H9 (cell line): ENCODE measurements at regions not wholly inside any gene's neighbourhood (a gene's known extent, or its start where the extent isn't known, plus 50 kb on each side); places are given as distances from the start of the nearest gene placed in this dataset.

Source experiments
- DNase-seq: peaks from one replicate; pipeline ENCODE4 v3.0.0-alpha.2; 2017
- H2AFZ ChIP-seq: one replicate; pipeline ENCODE4 v1.6.1; 2013; ENCODE audit warnings: mild to moderate bottlenecking, low read length, control low read depth, moderate library complexity
- H2AK5ac ChIP-seq: 2 replicates; pipeline ENCODE4 v1.6.1; 2013; ENCODE audit warnings: low read length, control low read depth, mixed read lengths; ENCODE audit not compliant: insufficient read length
- H2BK120ac ChIP-seq: one replicate; pipeline ENCODE4 v1.6.1; 2013; ENCODE audit warnings: low read depth, mild to moderate bottlenecking, low read length, control low read depth, inconsistent platforms; ENCODE audit not compliant: poor library complexity, severe bottlenecking
- H2BK12ac ChIP-seq: 2 replicates; pipeline ENCODE4 v1.6.1; 2013; ENCODE audit warnings: low read length, control low read depth, mixed read lengths, low read depth; ENCODE audit not compliant: insufficient read length
- H2BK15ac ChIP-seq: 2 replicates; pipeline ENCODE4 v1.6.1; 2013; ENCODE audit warnings: low read depth, low read length, control low read depth
- H2BK20ac ChIP-seq: one replicate; pipeline ENCODE4 v1.6.1; 2013; ENCODE audit warnings: low read depth, mild to moderate bottlenecking, low read length, control low read depth, inconsistent platforms; ENCODE audit not compliant: poor library complexity, severe bottlenecking
- H2BK5ac ChIP-seq: 2 replicates; pipeline ENCODE4 v1.6.1; 2013; ENCODE audit warnings: low read length, control low read depth, mixed read lengths; ENCODE audit not compliant: insufficient read length
- H3K14ac ChIP-seq: 2 replicates; pipeline ENCODE4 v1.6.1; 2013; ENCODE audit warnings: low read length, control low read depth; ENCODE audit not compliant: insufficient read depth
- H3K18ac ChIP-seq: 2 replicates; pipeline ENCODE4 v1.6.1; 2013; ENCODE audit warnings: low read depth, mild to moderate bottlenecking, mixed read lengths, low read length, control low read depth; ENCODE audit not compliant: insufficient read length
- H3K23ac ChIP-seq: 2 replicates; pipeline ENCODE4 v1.6.1; 2013; ENCODE audit warnings: low read length, control low read depth, mixed read lengths, low read depth; ENCODE audit not compliant: insufficient read length
- H3K23me2 ChIP-seq: 2 replicates; pipeline ENCODE4 v1.6.1; 2013; ENCODE audit warnings: low read depth, mild to moderate bottlenecking, mixed read lengths, low read length, control low read depth; ENCODE audit not compliant: insufficient read length, poor library complexity, severe bottlenecking
- H3K27ac ChIP-seq: 2 replicates; pipeline ENCODE4 v1.5.1; 2013; ENCODE audit warnings: low read length, control low read depth, mixed read lengths, low read depth; ENCODE audit not compliant: insufficient read length
- H3K27me3 ChIP-seq: 2 replicates; pipeline ENCODE4 v1.6.1; 2013; ENCODE audit warnings: low read length, control low read depth, inconsistent platforms; ENCODE audit not compliant: insufficient read depth
- H3K4ac ChIP-seq: 2 replicates; pipeline ENCODE4 v1.6.1; 2013; ENCODE audit warnings: low read depth, mild to moderate bottlenecking, control low read depth, inconsistent platforms, low read length, moderate library complexity
- H3K4me1 ChIP-seq: 2 replicates; pipeline ENCODE4 v1.6.1; 2013; ENCODE audit warnings: low read length, control low read depth, inconsistent platforms; ENCODE audit not compliant: insufficient read depth
- H3K4me2 ChIP-seq: 2 replicates; pipeline ENCODE4 v1.6.1; 2013; ENCODE audit warnings: low read length, control low read depth, mixed read lengths; ENCODE audit not compliant: insufficient read length, insufficient read depth
- H3K56ac ChIP-seq: 2 replicates; pipeline ENCODE4 v1.6.1; 2013; ENCODE audit warnings: low read depth, mild to moderate bottlenecking, mixed read lengths, low read length, control low read depth; ENCODE audit not compliant: insufficient read length
- H3K79me1 ChIP-seq: 2 replicates; pipeline ENCODE4 v1.6.1; 2013; ENCODE audit warnings: low read depth, mild to moderate bottlenecking, moderate library complexity, low read length, control low read depth, inconsistent platforms; ENCODE audit not compliant: insufficient read depth, poor library complexity, severe bottlenecking
- H3K79me2 ChIP-seq: 2 replicates; pipeline ENCODE4 v1.6.1; 2013; ENCODE audit warnings: low read length, control low read depth, inconsistent platforms; ENCODE audit not compliant: insufficient read depth
- H3K9ac ChIP-seq: 2 replicates; pipeline ENCODE4 v1.6.1; 2013; ENCODE audit warnings: low read length, control low read depth, mixed read lengths; ENCODE audit not compliant: insufficient read length; ENCODE audit errors: extremely low read depth
- H3K9me3 ChIP-seq: one replicate; pipeline ENCODE4 v1.6.1; 2013; ENCODE audit warnings: low read depth, low read length, inconsistent platforms; ENCODE audit not compliant: control insufficient read depth
- H3T11ph ChIP-seq: one replicate; pipeline ENCODE4 v1.6.1; 2013; ENCODE audit warnings: mild to moderate bottlenecking, low read length, control low read depth, inconsistent platforms
- H4K20me1 ChIP-seq: one replicate; pipeline ENCODE4 v1.6.1; 2013; ENCODE audit not compliant: control insufficient read depth, insufficient read length, insufficient read depth
- H4K5ac ChIP-seq: 2 replicates; pipeline ENCODE4 v1.6.1; 2013; ENCODE audit warnings: low read depth, mild to moderate bottlenecking, mixed read lengths, low read length, control low read depth; ENCODE audit not compliant: insufficient read length
- H4K8ac ChIP-seq: replicated peaks from 2 replicates; pipeline ENCODE4 v1.6.1; 2013; ENCODE audit warnings: low read length, control low read depth, mixed read lengths, low read depth; ENCODE audit not compliant: insufficient read length
- H4K91ac ChIP-seq: 2 replicates; pipeline ENCODE4 v1.6.1; 2013; ENCODE audit warnings: low read depth, mild to moderate bottlenecking, moderate library complexity, mixed read lengths, low read length, control low read depth; ENCODE audit not compliant: insufficient read length
- H3K27ac Mint-ChIP-seq, 3 experiments: 2 replicates in 2 of 3; 3 replicates in 1 of 3; pipeline ENCODE4 v1.8.0; 2020 to 2021; ENCODE audit warnings: mixed read lengths in 3 of 3, mild to moderate bottlenecking in 1 of 3, moderate library complexity in 1 of 3
- H3K27me3 Mint-ChIP-seq: 2 replicates; pipeline ENCODE4 v1.8.0; 2021; ENCODE audit warnings: low read depth, mild to moderate bottlenecking, moderate library complexity, mixed read lengths
- H3K36me3 Mint-ChIP-seq, 3 experiments: 2 replicates in 2 of 3; 3 replicates in 1 of 3; pipeline ENCODE4 v1.8.0; 2020 to 2021; ENCODE audit warnings: low read depth in 3 of 3, mixed read lengths in 3 of 3; ENCODE audit not compliant: insufficient read depth in 1 of 3
- H3K4me1 Mint-ChIP-seq, 2 experiments: 2 replicates each; pipeline ENCODE4 v1.8.0; 2020; ENCODE audit warnings: mixed read lengths in 2 of 2
- H3K4me3 Mint-ChIP-seq, 2 experiments: 2 replicates in 1 of 2; 3 replicates in 1 of 2; pipeline ENCODE4 v1.8.0; 2020 to 2021; ENCODE audit warnings: mild to moderate bottlenecking in 2 of 2, mixed read lengths in 2 of 2, moderate library complexity in 1 of 2
- H3K9me3 Mint-ChIP-seq, 2 experiments: 2 replicates in 1 of 2; 3 replicates in 1 of 2; pipeline ENCODE4 v1.8.0; 2020; ENCODE audit warnings: mild to moderate bottlenecking in 2 of 2, mixed read lengths in 2 of 2, moderate library complexity in 1 of 2
- WGBS: extraction: QIAGEN DNeasy Blood & Tissue Kit; methylation state at CpG from one replicate; pipeline ENCODE4 v1.1.7; 2013; ENCODE audit warnings: missing lambda C conversion rate, low lambda C conversion rate, mixed read lengths; ENCODE audit not compliant: insufficient read length; ENCODE audit errors: extremely low coverage; 5-methylcytosine and 5-hydroxymethylcytosine counted together
- TF ChIP-seq, protein P1 (sequence below): fragments of 200-600 bp; sonication (generic); conservative IDR thresholded peaks from 3 replicates; pipeline ENCODE4 v1.8.0; 2021; ENCODE audit warnings: antibody characterized with exemption, mild to moderate bottlenecking

DNA sequence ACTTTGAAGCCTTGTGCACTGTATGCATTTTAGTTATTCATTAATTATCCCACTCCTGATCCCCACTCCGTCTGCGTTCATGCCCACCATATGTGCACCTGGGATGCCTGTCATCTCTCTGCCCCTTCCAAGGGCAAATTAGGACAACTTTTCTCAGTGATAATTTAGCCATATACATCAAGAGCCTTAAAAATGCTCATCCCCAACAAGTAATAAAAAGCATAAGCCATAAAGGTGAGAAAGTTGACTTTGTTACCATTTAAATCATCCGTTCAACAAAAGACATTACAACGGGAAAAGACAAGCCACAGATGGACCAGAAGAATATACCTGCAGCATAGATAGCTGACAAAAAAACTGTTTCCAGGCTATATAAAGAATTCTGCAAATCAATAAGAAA lies 131.4 kb upstream of the LINGO1 start:
- H4K91ac ChIP-seq = no peak overlapping the region
- no peak overlapping the region for H3K4ac ChIP-seq
- no peak overlapping the region for H3K27ac ChIP-seq
- no peak overlapping the region for H3T11ph ChIP-seq
- no peak for DNase-seq
- no peak overlapping the region for H3K56ac ChIP-seq
- Mint-ChIP-seq H3K4me1 (peaks cover 16 to 45% of the 10 kb centered on the region in 2 experiments), H3K36me3 (no peaks in the 10 kb centered on the region), H3K4me3 (no peak overlapping the region), H3K9me3 (no peaks in the 10 kb centered on the region), H3K27ac (no peak overlapping the region), H3K27me3 (peaks cover 4% of the 10 kb centered on the region)
- no peaks in the 10 kb centered on the region for H3K79me1 ChIP-seq
- H3K9ac ChIP-seq = no peak overlapping the region
- no peak overlapping the region for H2BK120ac ChIP-seq
- H3K4me2 ChIP-seq = no peak overlapping the region
- H3K23ac ChIP-seq = no peak overlapping the region
- H4K5ac ChIP-seq = no peak overlapping the region
- no peak overlapping the region for H3K14ac ChIP-seq
- no peaks in the 10 kb centered on the region for H3K23me2 ChIP-seq
- H2BK12ac ChIP-seq = no peak overlapping the region
- H2BK15ac ChIP-seq = no peak overlapping the region
- no peaks in the 10 kb centered on the region for H3K79me2 ChIP-seq
- no peak overlapping the region for H4K8ac ChIP-seq
- no peaks in the 10 kb centered on the region for H4K20me1 ChIP-seq
- H2AFZ ChIP-seq = no peak overlapping the region
- no peak overlapping the region for H3K18ac ChIP-seq
- H2AK5ac ChIP-seq = no peak overlapping the region
- no CpG with 5 or more reads among the region's 4 CpGs for WGBS
- H3K4me1 ChIP-seq = no peaks in the 10 kb centered on the region
- H2BK5ac ChIP-seq = no peak overlapping the region
- TF ChIP-seq, protein P1, sequence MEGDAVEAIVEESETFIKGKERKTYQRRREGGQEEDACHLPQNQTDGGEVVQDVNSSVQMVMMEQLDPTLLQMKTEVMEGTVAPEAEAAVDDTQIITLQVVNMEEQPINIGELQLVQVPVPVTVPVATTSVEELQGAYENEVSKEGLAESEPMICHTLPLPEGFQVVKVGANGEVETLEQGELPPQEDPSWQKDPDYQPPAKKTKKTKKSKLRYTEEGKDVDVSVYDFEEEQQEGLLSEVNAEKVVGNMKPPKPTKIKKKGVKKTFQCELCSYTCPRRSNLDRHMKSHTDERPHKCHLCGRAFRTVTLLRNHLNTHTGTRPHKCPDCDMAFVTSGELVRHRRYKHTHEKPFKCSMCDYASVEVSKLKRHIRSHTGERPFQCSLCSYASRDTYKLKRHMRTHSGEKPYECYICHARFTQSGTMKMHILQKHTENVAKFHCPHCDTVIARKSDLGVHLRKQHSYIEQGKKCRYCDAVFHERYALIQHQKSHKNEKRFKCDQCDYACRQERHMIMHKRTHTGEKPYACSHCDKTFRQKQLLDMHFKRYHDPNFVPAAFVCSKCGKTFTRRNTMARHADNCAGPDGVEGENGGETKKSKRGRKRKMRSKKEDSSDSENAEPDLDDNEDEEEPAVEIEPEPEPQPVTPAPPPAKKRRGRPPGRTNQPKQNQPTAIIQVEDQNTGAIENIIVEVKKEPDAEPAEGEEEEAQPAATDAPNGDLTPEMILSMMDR = no peak
- no peak overlapping the region for H2BK20ac ChIP-seq
- no peaks in the 10 kb centered on the region for H3K9me3 ChIP-seq
- H3K27me3 ChIP-seq = no peaks in the 10 kb centered on the region
